Fibroblast of lung (primary cell): ENCODE measurements at regions not wholly inside any gene's neighbourhood (a gene's known extent, or its start where the extent isn't known, plus 50 kb on each side); places are given as distances from the start of the nearest gene placed in this dataset.

Experiments used
- DNase-seq, 2 donors: peaks; one replicate each; pipeline versions ENCODE4 v3.0.0 to v3.0.0-alpha.2; 2010; ENCODE audit warnings: low read depth in 2 of 2
- H2AFZ ChIP-seq: 2 replicates; pipeline ENCODE4 v1.5.1; 2012; ENCODE audit warnings: low read length, control low read depth, inconsistent platforms
- H3K27ac ChIP-seq: 2 replicates; pipeline ENCODE4 v1.5.1; 2011; ENCODE audit warnings: low read length, control low read depth; ENCODE audit not compliant: insufficient read depth
- H3K27me3 ChIP-seq: 2 replicates; pipeline ENCODE4 v1.5.1; 2011; ENCODE audit warnings: mild to moderate bottlenecking, low read length; ENCODE audit not compliant: control insufficient read depth, insufficient read depth
- H3K36me3 ChIP-seq: 2 replicates; pipeline ENCODE4 v1.5.1; 2011; ENCODE audit warnings: low read length; ENCODE audit not compliant: control insufficient read depth, insufficient read depth
- H3K4me1 ChIP-seq: 2 replicates; pipeline ENCODE4 v1.5.1; 2011; ENCODE audit warnings: low read length; ENCODE audit not compliant: control insufficient read depth, insufficient read depth; ENCODE audit errors: extremely low read depth
- H3K4me2 ChIP-seq: 2 replicates; pipeline ENCODE4 v1.5.1; 2011; ENCODE audit warnings: low read length, control low read depth; ENCODE audit not compliant: insufficient read depth; ENCODE audit errors: extremely low read depth
- H3K4me3 ChIP-seq, 4 experiments: fragments of 200-600 bp in 1 of 4; sonication (generic) in 1 of 4; replicated peaks in 1 of 4; 2 replicates each; pipeline ENCODE4 v1.5.1; 2011 to 2016; ENCODE audit warnings: low read length in 4 of 4, low read depth in 3 of 4, mild to moderate bottlenecking in 3 of 4, control low read depth in 2 of 4, inconsistent platforms in 1 of 4, mixed read lengths in 1 of 4; ENCODE audit not compliant: insufficient read depth in 1 of 4; ENCODE audit errors: control extremely low read depth in 1 of 4
- H3K79me2 ChIP-seq: 2 replicates; pipeline ENCODE4 v1.5.1; 2012; ENCODE audit warnings: mild to moderate bottlenecking, low read length, inconsistent platforms; ENCODE audit not compliant: control insufficient read depth, insufficient read depth
- H3K9ac ChIP-seq: 2 replicates; pipeline ENCODE4 v1.5.1; 2011; ENCODE audit warnings: mild to moderate bottlenecking, low read length, control low read depth; ENCODE audit not compliant: insufficient read depth
- H3K9me3 ChIP-seq: 2 replicates; pipeline ENCODE4 v1.5.1; 2012; ENCODE audit warnings: low read depth, low read length; ENCODE audit not compliant: control insufficient read depth, insufficient read depth
- H4K20me1 ChIP-seq: 2 replicates; pipeline ENCODE4 v1.5.1; 2011; ENCODE audit warnings: low read length; ENCODE audit not compliant: control insufficient read depth, insufficient read depth; ENCODE audit errors: extremely low read depth
- CTCF ChIP-seq, 2 donors: IDR thresholded peaks in 1 of 2; conservative IDR thresholded peaks in 1 of 2; 1 replicate in 1 of 2; 2 replicates in 1 of 2; pipeline ENCODE4 v1.5.1; 2011 to 2012; ENCODE audit warnings: low read length in 2 of 2, control low read depth in 1 of 2, inconsistent platforms in 1 of 2, low read depth in 1 of 2, mild to moderate bottlenecking in 1 of 2
- EZH2 ChIP-seq: IDR thresholded peaks from 2 replicates; pipeline ENCODE4 v1.5.1; 2012; ENCODE audit warnings: low read length, control low read depth, mild to moderate bottlenecking; ENCODE audit errors: missing control alignments

DNA sequence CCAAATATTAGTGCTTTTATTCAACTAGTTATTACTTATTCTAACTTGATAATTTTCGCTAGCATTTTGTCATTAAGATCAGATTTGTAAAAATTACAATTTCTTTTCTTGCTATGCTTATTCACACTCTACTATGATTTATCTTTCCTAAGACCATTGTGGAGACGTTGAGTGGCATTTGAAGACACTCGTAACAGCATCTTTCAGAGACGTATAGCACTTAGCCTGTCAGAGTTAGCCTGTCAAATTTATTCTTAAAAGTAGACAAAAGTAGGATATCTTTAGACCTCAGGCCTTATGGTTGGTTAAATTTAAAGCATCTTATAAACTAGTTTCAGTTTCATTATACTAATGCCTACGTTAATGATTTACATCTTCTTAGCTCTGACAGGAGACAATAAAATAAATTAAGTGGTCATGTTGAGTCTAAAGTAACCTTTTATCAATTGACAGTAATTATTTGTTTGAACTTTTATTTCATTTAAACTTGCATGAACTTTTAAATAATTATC is 1410.1 kb downstream of the MRPL39 start:
- H3K4me2 ChIP-seq, result no peak overlapping the region
- H3K9ac ChIP-seq, result no peak overlapping the region
- no peaks in the 10 kb centered on the region for H4K20me1 ChIP-seq

DNA sequence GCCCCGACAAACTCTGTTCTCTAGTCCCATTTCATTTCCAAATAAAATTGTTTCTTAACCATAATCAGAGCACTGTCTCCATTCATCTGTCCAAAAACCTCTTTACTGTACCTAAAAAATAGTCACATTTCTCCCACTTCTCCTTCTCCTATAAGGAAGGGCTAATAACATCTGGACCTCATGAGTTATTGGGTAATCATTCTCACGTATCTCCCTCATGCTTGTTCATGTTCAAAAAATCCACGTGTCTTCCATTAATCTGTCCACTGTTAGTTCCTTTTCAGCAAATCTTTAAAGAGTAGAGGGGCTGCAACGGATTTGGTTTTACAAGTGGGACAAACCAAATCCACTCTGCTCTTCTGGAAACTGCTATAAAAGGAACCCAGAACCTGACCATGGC is 1418.8 kb downstream of the MRPL39 start:
- H4K20me1 ChIP-seq, result no peaks in the 10 kb centered on the region
- H2AFZ ChIP-seq, result no peak overlapping the region
- H3K4me3 ChIP-seq, result no peak overlapping the region
- H3K9ac ChIP-seq, result no peak overlapping the region
- no peaks in the 10 kb centered on the region for H3K79me2 ChIP-seq
- H3K4me2 ChIP-seq, result no peak overlapping the region
- TF ChIP-seq CTCF (conservative IDR thresholded peaks at IDR 0.05 in 1 of 2, IDR thresholded peaks at IDR 0.05 in 1 of 2; ENCODE audit: low read depth in 1 of 2, low read length in 2 of 2) (no peak), EZH2 (no peak)
- H3K36me3 ChIP-seq, result no peaks in the 10 kb centered on the region
- no peaks in the 10 kb centered on the region for H3K9me3 ChIP-seq
- H3K27ac ChIP-seq, result no peak overlapping the region
- H3K27me3 ChIP-seq, result no peaks in the 10 kb centered on the region
- no peaks in the 10 kb centered on the region for H3K4me1 ChIP-seq
- DNase-seq, result peak in 1 of 2 donors; percentile 9

More for the DNA sequence above, 1410.1 kb downstream of the MRPL39 start:
- DNase-seq, result no peak
- Histone ChIP-seq H3K4me1 (no peaks in the 10 kb centered on the region), H2AFZ (no peak overlapping the region), H3K9me3 (no peaks in the 10 kb centered on the region), H3K27me3 (no peaks in the 10 kb centered on the region), H3K4me3 (no peak overlapping the region), H3K79me2 (no peaks in the 10 kb centered on the region), H3K36me3 (no peaks in the 10 kb centered on the region), H3K27ac (no peak overlapping the region)
- no peak for TF ChIP-seq EZH2
- TF ChIP-seq CTCF (conservative IDR thresholded peaks at IDR 0.05 in 1 of 2, IDR thresholded peaks at IDR 0.05 in 1 of 2; ENCODE audit: low read depth in 1 of 2, low read length in 2 of 2), result no peak

- Histone ChIP-seq H3K27ac (no peak overlapping the region), H3K79me2 (no peaks in the 10 kb centered on the region), H3K9ac (no peak overlapping the region), H3K4me3 (no peak overlapping the region), H3K4me2 (no peak overlapping the region), H3K27me3 (no peaks in the 10 kb centered on the region), H3K4me1 (no peaks in the 10 kb centered on the region), H3K36me3 (no peaks in the 10 kb centered on the region), H3K9me3 (no peaks in the 10 kb centered on the region), H4K20me1 (no peaks in the 10 kb centered on the region), H2AFZ (no peak overlapping the region)
- TF ChIP-seq EZH2, result no peak
- no peak for TF ChIP-seq CTCF (conservative IDR thresholded peaks at IDR 0.05 in 1 of 2, IDR thresholded peaks at IDR 0.05 in 1 of 2; ENCODE audit: low read depth in 1 of 2, low read length in 2 of 2)
- peak in 1 of 2 donors; percentile 6 for DNase-seq
Observed at GRCh38 chr21:24183077-24183476, 1424.2 kb downstream of the MRPL39 start.
